ENCODE measurements at regions not wholly inside any gene's neighbourhood (a gene's known extent, or its start where the extent isn't known, plus 50 kb on each side); places are given as distances from the start of the nearest gene placed in this dataset.
"Not testable (repeated sequence)": the region's sequence is repeated elsewhere in the genome, so short reads cannot be mapped to it uniquely, and the experiment has no call there.

- TF ChIP-seq HDAC6 (IDR thresholded peaks at IDR 0.05; ENCODE audit: low read depth, low read length) (no peak), NRF1 (IDR thresholded peaks at IDR 0.05; ENCODE audit: low read depth, low read length) (no peak)
These were observed 91.2 kb upstream of the FRMD4A start (continued) for GRCh38 chr10:14421941-14422340.

DNA sequence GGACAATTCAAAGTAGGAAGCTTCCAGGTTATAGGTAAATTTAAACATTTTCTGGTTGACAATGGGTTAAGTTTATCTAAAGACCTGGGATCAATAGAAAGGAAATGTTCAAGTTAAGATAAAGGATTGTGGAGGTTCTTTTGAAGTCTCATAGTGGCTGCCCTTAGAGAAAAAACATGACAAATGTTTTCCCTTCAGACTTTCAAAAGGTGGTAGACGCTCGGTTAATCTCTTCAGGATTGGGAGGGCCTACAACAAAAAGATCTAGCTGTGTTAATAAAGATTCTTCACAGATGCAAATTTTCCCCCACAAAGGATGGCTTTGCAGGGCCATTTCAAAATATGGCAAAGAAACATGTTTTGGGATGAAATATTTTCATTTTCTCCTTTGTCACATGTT, 86.6 kb upstream of the FRMD4A start:
- H3K79me2 ChIP-seq (ENCODE audit: control insufficient read depth in 1 of 2, insufficient read depth in 2 of 2, low read length in 2 of 2); FAIRE-seq; H3K56ac ChIP-seq (replicated peaks; ENCODE audit: insufficient read length, low read depth, low read length); H3K23ac ChIP-seq (ENCODE audit: insufficient read length); H2BK15ac ChIP-seq (ENCODE audit: low read length); H4K8ac ChIP-seq (ENCODE audit: extremely low read depth, insufficient read depth, low read length); H2BK5ac ChIP-seq (ENCODE audit: low read depth, low read length); H4K20me1 ChIP-seq (replicated peaks in 1 of 2; ENCODE audit: control insufficient read depth in 1 of 2, insufficient read depth in 2 of 2, low read length in 2 of 2); H4K5ac ChIP-seq (ENCODE audit: insufficient read length, low read depth, low read length); H2AFZ ChIP-seq (ENCODE audit: low read length); DNase-seq (ENCODE audit: low read depth in 1 of 2, low spot score in 2 of 2); H3K23me2 ChIP-seq (ENCODE audit: low read depth, low read length); CTCF ChIA-PET (ENCODE audit: partially characterized antibody); H3K4me3 ChIP-seq (ENCODE audit: extremely low read depth in 1 of 4, insufficient read depth in 2 of 4, low read depth in 3 of 4, low read length in 4 of 4); H2BK12ac ChIP-seq (ENCODE audit: low read depth, low read length); H3K9ac ChIP-seq (replicated peaks in 1 of 4; ENCODE audit: extremely low read depth in 1 of 4, low read depth in 3 of 4, low read length in 3 of 4); H3K4me2 ChIP-seq (ENCODE audit: insufficient read depth in 1 of 2, low read depth in 2 of 2, low read length in 2 of 2); H2BK120ac ChIP-seq (replicated peaks; ENCODE audit: low read depth, low read length); H3K79me1 ChIP-seq (ENCODE audit: low read depth, low read length); H3K9me3 ChIP-seq (ENCODE audit: insufficient read depth in 2 of 2, low read depth in 1 of 2, low read length in 1 of 2); H3K14ac ChIP-seq (ENCODE audit: insufficient read length); H2BK20ac ChIP-seq (ENCODE audit: low read length); H3K4me1 ChIP-seq (replicated peaks in 1 of 4; ENCODE audit: control insufficient read depth in 3 of 4, insufficient read depth in 4 of 4, low read length in 3 of 4); H3K36me3 ChIP-seq (ENCODE audit: control insufficient read depth in 2 of 4, insufficient read depth in 4 of 4, low read length in 3 of 4); H4K91ac ChIP-seq (replicated peaks; ENCODE audit: insufficient read length, low read length); H3K27me3 ChIP-seq (replicated peaks in 1 of 4; ENCODE audit: control insufficient read depth in 3 of 4, extremely low read depth in 1 of 4, insufficient read depth in 3 of 4, low read length in 3 of 4); H2AK5ac ChIP-seq (ENCODE audit: low read depth, low read length); H3K4ac ChIP-seq (replicated peaks; ENCODE audit: insufficient read length, low read depth, low read length); H3K27ac ChIP-seq (ENCODE audit: low read depth, low read length); H3K18ac ChIP-seq (ENCODE audit: extremely low read depth, low read length): not testable (repeated sequence)
- WGBS, 2 experiments (ENCODE audit: extremely low coverage in 1 of 2, insufficient coverage in 1 of 2, insufficient read length in 1 of 2, insufficient replicate concordance in 2 of 2, low coverage in 1 of 2, low lambda C conversion rate in 2 of 2, missing lambda C conversion rate in 1 of 2): 80% methylated on average over 2 of the region's 2 CpGs; no CpG with 5 or more reads in 1 of the 2 experiments
- POLR2A ChIA-PET (ENCODE audit: partially characterized antibody): interaction anchor here (1.2 kb wide), 2 partner anchors 11 to 232 kb away, joined by 3 to 5 read pairs; no protein-coding TSS in a partner anchor

Measured in H1 (cell line).